Mucosa of gallbladder (tissue), 1 donor: ENCODE measurements at regions not wholly inside any gene's neighbourhood (a gene's known extent, or its start where the extent isn't known, plus 50 kb on each side); places are given as distances from the start of the nearest gene placed in this dataset.
A peak's percentile ranks its signal among the peaks of the same experiment; 100 is the strongest.
"Not testable (repeated sequence)": the region's sequence is repeated elsewhere in the genome, so short reads cannot be mapped to it uniquely, and the experiment has no call there.

Experiments used
- DNase-seq: peaks from one replicate; pipeline ENCODE4 v3.0.0-alpha.2; 2020; ENCODE audit warnings: low spot score
- donor health status: DM: no; HTN: no; CAD: no.

DNA sequence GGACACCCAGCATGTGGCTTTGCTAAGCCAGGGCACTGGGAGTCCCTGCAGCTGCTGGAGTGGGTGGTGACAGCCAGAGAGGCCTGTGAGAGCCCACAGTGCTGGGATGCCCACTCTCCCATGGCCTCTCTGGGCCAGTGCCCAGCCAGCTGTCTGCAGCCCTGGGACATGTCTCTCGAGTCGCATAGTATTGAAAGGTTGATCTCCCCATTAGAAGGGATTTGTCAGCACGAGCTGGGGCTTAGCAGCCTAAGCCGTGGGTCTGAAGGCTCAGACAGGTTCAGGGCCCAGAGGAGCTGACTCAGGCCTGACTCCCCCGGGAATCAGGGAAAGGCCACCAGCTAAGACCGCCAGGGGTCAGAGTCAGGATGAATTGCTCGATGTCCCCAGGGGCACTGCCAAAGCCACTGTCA is 53.5 kb downstream of the FOXD2 start:
- DNase-seq, result no peak

DNA sequence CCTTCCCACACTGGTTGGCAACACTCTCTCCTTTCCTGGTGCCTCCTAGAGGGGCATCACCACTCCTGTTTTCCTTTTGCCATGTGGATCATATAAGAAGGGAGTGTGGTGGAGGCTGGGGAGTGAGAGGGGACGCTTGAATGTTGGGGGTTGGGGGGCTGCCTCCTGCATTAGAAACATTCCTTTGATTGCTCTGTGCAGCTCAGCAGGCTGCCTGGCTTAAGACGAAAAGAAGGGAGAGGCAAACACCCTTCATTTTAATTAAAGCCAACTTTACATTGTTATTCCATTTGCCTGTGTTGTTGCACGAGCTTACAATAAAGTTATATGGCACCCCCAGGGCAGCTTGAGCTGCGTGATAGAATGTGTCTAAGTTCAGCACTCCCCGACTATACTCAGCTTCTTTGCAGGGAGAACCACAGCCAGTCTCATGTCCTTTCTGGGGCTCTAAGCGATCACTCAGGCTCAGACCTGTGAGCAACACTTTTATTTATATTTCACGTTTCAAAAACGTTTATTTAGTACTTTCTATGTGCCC is 57.4 kb downstream of the FOXD2 start:
- no peak for DNase-seq

- no peak for DNase-seq
These were observed 60.7 kb downstream of the FOXD2 start for GRCh38 chr1:47498551-47498950.

DNA sequence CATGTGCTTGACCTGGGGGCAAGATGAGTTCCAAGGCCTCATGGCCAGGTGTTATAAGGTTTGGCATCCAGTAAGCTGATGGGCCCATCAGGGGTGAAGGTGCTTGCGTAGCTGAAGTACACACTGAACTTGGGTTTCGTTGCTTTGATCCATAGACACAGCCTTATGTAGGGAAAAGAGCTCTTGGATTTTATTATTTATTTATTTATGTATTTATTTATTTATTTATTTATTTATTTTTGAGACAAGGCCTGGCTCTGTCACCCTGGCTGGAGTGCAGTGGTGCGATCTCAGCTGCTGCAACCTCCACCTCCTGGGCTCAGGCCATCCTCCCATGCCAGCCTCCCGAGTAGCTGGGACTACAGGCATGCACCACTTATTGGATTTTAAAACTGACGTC is 63.2 kb downstream of the FOXD2 start:
- DNase-seq, result no peak

- no peak for DNase-seq
These were observed 65.0 kb downstream of the FOXD2 start for GRCh38 chr1:47502746-47503370.

DNA sequence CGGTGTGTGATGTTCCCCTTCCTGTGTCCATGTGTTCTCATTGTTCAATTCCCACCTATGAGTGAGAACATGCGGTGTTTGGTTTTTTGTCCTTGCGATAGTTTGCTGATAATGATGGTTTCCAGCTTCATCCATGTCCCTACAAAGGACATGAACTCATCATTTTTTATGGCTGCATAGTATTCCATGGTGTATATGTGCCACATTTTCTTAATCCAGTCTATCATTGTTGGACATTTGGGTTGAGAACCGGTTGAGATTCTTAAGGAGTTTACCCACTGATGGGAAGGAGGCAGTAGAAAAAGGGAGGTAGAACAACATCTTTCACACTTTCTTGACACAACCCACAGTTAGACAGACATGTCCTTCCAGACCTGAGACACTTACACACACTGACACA is 67.0 kb downstream of the FOXD2 start:
- not testable (repeated sequence) for DNase-seq

DNA sequence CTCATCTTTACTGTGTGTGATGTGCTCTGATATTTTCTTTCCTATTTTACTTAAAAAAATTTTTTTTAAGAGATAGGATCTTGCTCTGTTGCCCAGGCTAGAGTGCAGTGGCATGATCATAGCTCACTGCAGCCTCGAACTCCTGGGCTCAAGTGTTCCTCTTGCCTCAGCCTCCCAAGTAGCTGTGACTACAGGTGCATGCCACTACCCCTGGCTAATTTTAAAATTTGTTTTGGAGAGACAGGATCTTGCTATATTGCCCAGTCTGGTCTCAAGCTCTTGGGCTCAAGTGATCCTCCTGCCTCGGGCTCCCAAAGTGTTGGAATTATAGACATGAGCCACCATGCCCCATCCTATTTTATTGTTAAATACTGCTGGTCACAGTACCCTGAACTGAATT is 67.4 kb downstream of the FOXD2 start:
- DNase-seq, result no peak

DNA sequence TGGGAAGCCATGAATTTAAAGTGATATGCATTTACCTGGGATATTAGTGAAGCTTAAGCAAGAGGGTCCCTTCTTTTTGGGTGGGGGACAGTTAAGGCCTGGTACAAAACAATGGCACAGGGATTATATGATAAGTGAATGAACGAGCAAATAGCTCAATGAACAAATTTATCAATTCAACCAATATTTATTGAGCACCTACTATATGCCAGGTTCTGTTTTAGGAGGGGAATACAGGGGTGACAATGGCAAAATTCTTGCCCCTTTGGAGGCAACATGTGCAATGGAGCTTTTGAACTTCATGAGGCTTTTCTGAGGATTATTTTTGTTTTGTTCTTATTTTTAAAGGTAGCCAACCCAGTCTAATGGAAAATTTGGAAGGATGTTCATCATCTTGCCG is 68.2 kb downstream of the FOXD2 start:
- no peak for DNase-seq

- DNase-seq, result no peak
These were observed 69.3 kb downstream of the FOXD2 start for GRCh38 chr1:47507144-47507543.

GRCh38 chr1:47507881-47508701 is 70.2 kb downstream of the FOXD2 start:
- no peak for DNase-seq

- no peak for DNase-seq
These were observed 71.0 kb downstream of the FOXD2 start for GRCh38 chr1:47508702-47509431.

- DNase-seq, result no peak
These were observed 72.5 kb downstream of the FOXD2 start for GRCh38 chr1:47510282-47510811.

DNA sequence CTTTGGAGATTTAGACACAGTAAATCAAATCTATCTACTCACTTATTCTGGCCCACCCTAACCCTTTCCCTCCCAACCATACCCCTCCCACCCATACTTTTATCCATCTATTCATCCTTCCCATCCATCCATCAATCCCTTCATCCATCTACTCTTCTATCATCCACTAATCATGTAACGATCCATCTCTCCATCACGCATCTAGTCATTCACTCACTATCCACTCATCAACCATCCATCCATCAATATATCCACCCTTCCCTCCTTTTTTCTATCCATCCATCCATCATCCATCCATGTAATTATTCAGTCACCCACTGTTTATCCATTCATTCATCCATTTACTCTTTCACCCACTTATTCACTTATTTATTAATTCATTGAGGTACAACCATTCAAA is 74.0 kb downstream of the FOXD2 start:
- no peak for DNase-seq

DNA sequence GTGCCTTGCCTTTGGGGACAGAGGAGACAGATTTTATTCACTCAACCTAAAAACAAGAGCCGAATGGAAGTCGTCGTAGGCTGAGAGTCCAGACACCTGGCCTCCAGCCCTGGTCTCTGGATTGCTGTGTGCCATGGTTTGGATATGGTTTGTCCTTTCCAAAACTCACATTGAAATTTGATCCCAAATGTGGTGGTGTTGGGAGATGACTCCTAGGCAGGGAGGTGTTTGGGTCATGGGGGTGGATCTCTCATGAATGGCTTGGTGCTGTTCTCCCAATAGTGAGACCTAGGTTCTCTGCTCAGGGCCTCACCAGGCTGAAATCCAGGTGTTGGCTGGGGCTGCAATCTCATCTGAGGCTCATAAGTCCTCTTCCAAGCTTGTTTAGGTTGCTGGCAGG is 75.5 kb downstream of the FOXD2 start:
- DNase-seq, result no peak

GRCh38 chr1:47514229-47514628 is 76.4 kb downstream of the FOXD2 start:
- no peak for DNase-seq

- DNase-seq, result no peak
These were observed 77.4 kb downstream of the FOXD2 start for GRCh38 chr1:47515164-47515789.

DNA sequence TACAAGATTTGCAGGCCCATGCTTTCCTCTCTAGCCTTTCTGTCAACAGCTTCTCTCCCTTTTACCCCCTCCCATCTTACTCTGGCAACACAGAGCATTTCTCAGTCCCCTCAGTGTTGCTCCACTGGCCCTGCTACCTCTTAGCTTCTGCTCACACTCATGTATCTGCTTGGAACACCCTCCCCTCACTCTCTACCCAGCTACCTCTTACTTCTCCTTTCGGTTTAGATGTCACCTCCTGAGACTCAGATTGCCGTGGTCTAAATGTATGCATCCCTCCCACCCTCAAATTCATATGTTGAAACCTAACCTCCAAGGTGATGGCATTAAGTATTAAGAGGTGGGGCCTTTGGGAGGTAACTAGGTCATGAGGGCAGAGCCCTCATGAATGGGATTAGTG is 80.1 kb downstream of the FOXD2 start:
- DNase-seq, result no peak

- no peak for DNase-seq
These were observed 81.6 kb downstream of the FOXD2 start for GRCh38 chr1:47519491-47519890.

GRCh38 chr1:47519971-47520370 is 82.1 kb downstream of the FOXD2 start:
- no peak for DNase-seq

DNA sequence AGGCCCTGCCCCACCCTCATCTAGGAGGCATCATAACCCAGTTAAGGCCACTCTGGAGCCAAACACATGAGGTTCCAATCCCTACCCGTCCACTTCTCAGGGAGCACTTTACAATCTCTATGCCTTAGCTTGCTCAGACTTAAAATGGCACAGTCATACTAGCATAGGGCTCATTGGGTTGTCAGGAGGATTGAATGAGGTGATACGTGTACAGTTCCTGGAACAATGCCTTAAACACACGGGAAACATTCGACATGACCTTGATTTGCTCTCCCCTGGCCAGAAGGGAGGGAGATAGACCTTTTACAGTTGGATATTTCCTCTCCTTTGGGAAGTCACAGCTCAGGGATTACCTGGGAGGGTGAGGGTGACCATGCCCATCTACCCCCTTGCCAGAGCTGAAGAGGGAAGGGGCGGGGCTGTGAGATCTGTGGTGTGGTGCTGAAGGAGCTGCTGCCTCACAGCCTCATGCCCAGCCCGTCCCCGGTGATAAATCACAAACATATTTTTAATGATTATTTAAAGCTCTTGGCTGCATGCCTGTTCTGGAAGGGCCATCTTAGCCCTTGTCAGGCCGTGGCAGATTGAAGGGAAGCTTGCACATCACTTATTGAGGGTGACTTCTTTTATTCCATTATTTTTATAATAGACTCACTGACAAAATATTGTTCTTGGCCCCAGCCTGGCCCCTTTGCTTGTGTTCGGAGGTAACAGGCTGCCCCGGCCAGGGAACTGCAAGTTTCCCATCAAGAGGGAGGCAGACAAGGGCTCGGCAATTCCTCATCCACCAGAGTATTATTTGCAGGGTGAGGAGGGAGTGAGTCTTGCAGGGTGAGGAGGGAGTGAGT is 83.4 kb downstream of the FOXD2 start:
- peak; percentile 55 for DNase-seq
